WTC11 (cell line): ENCODE measurements at regions not wholly inside any gene's neighbourhood (a gene's known extent, or its start where the extent isn't known, plus 50 kb on each side); places are given as distances from the start of the nearest gene placed in this dataset.

Source experiments
- PRDM15 ChIP-seq: sonication (generic); formaldehyde crosslinking; IDR thresholded peaks from 2 replicates; pipeline ENCODE4 v1.8.0; 2022; ENCODE audit warnings: missing genetic modification reagents
- ZNF671 ChIP-seq: fragments of 250-450 bp; sonication (Bioruptor Pico); IDR thresholded peaks from 2 replicates; pipeline ENCODE4 v1.8.0; 2021; ENCODE audit warnings: mild to moderate bottlenecking

- TF ChIP-seq PRDM15, result no peak
- TF ChIP-seq ZNF671, result no peak
Observed at GRCh38 chrX:66728818-66729271, 90.0 kb upstream of the EDA2R start.
